NOMO-1 treated with dmso at 0.1 percent for 144 hours (cell line): ENCODE measurements at regions not wholly inside any gene's neighbourhood (a gene's known extent, or its start where the extent isn't known, plus 50 kb on each side); places are given as distances from the start of the nearest gene placed in this dataset.

Source experiments
- DNase-seq: peaks from one replicate; lab custom pipeline; 2025; ENCODE audit not compliant: unreplicated experiment; lab: John Stamatoyannopoulos, UW

DNA sequence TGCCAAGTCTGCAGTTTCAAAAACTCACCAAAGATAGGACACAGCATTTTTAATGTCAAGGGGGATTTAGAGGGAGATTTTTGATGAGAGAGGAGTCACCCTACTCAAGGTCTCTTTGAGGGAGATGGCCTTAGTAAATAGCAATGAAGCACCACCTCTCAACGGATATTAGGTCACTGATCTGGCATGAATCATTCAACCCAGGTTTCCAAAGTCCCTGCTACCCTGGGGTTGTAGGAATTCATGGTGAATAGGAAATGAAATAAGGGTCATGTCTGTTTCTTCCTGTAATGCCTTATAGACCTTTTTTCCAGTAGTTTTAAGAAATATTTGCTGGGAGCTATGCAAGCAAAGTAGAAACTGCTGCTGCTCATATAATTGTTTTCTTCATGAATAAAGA is 2154.9 kb downstream of the LRRC4C start:
- DNase-seq, result no peak

DNA sequence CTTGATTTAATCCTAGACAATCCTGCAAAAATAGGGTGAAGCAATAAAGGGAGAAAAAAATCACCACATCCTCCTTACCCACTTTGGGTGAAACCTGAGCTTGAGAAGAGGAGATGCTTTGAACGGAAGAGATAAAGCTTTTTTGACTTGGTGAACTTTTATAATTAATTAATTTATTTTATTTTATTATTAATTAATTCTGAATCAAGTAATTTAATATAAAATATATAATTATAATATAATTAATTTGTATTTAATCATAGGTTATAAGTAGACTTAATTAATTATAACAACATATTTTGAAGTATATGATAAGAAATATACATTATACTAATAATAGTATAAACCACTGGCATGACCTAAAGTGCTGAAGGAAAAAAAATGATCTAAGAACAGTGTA is 2164.8 kb downstream of the LRRC4C start:
- DNase-seq, result no peak

DNA sequence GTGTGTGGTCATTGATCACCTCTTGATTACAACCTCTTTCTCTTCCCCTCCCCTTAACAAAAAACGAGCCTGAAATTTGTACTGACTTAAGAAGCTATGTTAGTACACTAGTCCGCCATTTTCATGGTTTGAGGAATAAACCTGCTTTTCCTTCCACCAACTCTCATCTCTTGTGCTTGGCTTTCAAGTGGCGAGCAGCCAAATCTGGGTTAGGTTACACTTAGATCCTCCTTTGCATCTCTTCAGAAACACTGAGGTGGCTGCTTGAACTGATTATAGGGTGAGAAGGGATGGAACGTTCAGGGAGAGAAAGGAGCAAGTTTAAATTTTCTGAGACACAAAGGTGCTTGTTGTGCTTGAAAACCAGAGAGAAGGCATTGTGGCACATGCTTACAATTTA is 2171.4 kb downstream of the LRRC4C start:
- DNase-seq, result no peak

DNA sequence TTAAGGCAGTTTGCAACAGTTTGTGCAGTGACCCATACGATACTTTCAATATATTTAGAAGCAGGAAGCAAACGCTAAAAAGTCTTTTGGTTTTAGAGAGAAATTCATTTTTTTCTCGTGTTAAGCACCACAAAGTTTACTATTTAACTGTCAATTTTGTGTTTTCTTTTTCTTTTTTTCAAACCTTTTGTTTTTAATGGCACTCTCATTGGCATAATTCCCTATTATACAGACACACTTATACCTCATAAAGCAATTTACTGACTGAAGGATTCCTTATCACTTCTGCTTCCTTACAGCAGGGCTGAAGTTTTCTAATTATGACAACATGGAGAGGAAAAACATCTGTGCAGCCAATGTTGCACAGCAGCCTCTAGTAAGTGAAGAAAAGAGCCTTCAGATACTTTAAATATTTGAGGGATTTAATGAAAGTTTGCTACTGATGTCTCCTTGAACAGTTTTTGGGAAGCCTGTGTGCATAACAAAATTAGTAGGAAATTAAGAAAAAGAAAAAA is 2191.2 kb downstream of the LRRC4C start:
- DNase-seq, result no peak

DNA sequence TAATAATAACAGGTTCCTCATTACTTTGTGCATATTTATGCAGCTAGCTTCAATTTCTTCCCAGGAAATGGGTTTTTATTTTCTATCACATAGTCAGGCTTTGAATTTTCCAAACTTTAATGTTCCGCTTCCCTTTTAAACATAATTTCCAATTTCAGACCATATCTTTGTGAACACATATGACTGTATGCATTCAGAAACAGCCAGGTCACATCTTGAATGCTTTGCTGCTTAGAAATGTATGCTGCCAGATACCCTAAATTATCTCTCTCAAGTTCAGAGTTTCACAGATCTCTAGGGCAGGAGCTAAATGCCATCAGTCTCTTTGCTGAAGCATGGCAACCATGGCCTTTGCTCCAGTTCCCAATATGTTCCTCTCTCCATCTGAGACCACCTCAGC is 2203.8 kb downstream of the LRRC4C start:
- DNase-seq, result no peak

DNA sequence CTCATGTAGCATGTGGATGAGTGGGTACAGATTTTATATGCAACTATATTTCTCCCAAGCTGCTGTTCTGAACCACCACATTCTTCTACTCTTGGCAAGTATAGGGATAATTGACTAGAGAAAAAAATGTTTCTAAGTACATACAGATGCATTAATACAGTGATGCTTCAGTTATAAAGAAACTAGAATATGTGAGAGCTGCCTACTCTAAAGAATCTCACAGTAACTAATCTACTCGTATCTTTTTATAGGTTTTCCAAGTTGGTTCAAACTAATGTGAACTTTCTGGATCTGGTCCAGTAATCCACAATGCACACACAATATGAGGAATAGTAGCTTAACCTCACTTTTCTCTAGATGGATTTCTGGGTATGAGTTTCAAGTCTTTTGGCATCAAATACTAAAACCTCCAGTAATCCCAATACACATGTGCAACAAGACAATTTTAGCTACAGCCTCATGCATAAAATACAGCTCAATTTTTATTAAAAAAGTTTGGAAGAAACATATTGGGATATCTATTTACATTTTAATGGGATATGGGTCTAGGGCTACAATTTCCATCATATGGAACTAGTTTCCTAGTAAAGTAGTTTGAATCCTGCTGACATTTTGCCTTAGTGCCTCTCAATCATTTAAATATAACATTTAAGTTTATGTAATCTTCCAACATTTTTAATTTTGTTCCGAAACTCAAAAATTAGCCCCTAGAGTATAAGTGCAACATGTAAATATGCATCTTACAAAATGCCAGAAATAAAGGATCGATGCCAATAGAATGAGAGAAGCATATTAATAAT is 2209.7 kb downstream of the LRRC4C start:
- no peak for DNase-seq

DNA sequence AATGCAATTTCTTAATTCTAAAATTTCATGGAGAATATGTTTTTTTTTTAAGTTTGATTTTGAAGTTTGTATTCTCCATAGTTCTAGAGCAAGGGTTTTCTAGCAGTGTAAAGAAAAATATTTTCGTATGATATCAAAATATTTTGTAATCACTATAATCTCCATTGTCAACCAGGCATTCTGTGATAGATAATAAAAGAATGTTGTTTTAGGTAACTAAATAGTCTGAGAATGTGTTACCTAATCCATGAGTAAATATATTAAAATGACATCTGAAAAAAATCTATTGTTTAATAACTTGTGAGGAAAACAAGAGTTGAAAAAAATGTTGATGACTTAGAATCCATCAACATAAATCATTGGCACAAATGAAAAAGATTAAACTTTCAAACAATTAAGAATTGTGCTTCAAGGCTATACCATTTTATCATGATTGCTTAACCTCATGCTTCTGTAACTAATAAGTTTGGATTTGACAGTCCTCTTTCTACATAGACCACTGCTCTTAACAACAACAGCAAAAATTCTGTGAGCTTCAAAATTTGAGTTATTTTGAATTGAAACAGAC is 2211.8 kb downstream of the LRRC4C start:
- DNase-seq, result no peak

DNA sequence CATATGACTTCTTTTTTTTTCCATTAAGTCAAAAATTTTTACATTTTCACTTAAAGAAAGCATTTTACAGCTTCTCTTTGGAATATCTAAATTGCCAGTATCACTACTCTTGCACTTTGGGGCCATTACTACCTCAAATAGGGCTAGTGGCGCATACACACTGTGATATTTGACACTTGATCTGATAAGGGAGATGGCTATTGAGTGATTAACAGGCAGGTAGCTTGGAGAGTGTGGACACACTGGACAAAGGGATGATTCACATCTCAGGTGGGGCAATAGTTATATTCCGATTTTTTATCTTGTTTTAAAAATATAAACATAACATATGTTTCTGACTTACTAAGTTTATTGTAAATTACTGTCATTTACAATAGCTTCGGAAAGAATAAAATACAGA is 2219.9 kb downstream of the LRRC4C start:
- no peak for DNase-seq

DNA sequence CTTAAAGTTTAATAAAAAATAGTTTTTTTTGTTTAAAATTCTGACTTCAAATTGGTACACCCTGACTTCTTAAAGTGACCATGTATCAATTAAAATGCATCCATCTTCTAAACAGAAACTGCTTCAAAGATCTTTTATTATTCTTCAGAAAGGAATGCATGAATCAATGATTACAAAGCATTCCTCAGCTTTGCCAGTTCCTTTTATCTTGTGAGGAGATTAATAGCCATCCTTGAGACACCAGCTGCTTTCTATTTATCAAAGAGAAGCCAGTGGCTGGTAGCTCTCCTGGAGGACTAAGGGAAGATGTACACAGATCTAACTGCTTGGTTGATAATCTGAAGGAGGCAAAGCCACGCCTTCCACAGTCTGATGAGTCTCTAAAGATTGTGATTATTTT is 2222.5 kb downstream of the LRRC4C start:
- no peak for DNase-seq

DNA sequence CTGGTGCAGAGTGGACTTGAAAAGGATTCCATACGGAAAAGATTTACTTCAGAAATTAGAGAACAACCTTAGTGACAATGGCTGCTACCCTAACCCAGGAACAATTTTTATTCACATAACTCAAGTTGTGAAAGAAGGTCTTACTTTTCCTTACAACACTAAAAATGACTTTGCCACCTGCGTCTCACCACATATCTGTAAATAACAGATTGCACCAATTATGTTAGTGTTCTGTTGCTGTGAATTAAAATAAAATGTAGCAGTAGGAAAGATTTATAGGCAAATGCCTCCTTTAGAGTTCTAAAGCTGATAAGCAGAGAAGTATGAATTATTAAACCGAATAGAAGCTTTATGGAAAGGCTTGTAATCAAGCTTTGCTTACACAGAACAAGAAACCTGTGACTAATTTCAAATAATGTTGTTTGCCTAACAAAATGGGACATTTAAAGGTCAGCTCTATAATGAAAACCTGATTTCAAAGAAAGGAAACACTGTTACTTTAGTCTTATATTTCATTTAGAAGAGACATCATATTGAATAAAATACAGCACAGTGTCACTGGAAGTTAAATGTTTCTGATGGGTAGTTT is 2237.8 kb downstream of the LRRC4C start:
- no peak for DNase-seq

DNA sequence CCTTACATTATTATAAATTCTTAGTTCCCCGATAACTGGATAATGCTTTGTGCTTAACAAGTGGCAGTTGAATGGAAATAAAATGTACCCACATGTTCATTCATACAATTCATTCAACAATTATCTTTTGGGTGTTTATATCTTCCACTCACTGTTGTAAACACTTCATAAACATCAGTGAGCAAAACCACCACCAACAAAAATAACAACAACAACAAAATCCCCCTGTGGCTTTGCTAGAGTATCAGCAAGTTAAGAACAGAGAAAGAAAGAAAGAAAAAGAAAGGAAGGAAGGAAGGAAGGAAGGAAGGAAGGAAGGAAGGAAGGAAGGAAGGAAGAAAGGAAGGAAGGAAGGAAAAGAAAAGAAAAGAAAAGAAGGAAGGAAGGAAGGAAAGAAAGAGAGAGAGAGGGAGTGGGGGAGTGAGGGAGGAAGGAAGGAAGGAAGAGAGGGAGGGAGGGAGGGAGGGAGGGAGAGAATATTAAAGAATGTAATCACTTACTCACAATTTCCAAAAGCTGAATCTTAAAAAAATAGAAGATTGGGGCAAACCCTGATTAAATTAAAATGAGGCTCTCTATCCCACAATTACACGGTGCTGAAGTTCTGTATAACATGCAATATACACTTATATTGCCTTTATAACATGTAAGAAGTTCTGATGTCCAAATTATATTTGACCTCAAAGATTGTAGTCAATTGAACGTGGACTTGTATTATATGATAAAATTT is 2238.8 kb downstream of the LRRC4C start:
- DNase-seq, result no peak

DNA sequence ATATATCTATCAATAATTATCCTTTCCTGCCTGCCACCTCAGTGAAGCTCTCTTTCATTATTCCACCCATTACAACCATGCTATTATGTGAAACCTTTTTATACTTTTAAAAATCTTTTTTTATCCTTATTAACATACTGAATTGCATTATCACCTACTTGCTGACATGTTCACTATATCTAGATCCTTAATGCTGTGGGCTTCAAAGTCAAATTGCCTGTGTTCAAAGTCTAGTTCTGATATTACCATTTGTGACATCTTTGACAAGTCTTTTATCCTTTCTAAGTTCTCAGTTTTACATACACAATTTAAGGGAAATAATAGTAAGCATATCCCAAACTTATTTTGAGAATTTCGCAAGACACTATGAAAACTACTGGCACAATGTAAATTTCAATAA is 2239.4 kb downstream of the LRRC4C start:
- no peak for DNase-seq

DNA sequence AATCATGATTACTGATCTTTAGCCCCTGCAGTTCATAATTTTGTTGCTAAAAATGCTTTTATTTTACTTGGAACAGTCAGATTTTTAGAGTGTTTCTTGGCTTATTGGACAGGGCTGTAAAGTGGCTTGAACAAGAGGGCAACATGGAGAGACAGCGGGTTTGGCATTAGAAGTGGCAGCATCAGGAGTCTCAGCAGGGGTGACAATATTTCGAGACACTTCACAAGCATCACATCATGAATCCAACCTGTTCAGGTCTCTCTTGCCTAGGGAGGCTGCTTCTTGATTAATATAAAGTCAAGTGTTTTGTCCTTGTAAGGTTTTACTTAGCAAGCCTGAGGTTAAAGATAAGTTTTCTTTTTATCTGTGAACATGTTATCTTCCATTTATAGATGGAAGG is 2249.5 kb downstream of the LRRC4C start:
- no peak for DNase-seq

DNA sequence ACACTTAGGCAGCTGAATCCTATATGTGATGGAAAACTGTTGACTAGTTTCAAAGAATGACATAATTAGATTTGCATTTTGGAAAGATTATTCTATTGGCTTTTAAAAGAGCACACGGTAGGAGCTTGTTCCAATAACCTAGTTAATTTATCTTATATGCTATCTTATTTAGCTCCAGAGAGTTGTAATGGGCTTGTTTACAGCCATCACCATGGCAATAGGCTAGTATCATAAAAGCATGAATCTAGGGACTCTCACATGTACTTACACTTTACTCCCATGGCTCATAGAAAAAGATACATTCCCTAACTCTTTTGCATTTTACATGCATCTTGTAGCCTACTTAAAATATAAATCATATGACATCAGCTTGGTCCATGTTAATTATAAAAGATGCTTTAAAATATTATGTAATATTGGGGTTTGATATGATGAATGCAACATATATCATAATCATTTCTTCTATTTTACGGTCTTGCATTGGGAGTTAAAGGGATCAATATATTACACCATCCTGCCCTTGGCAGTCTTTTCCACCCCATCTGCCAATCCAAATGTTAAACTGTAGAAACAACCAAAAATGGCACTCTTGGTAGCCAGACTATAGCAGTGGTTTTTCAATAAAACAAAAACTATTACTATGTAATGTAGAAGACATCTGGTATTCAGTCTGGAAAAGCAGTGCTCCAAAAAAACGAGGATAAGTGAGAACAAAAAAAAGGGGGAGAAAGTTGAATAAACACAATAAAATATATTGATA is 2254.0 kb downstream of the LRRC4C start:
- no peak for DNase-seq

DNA sequence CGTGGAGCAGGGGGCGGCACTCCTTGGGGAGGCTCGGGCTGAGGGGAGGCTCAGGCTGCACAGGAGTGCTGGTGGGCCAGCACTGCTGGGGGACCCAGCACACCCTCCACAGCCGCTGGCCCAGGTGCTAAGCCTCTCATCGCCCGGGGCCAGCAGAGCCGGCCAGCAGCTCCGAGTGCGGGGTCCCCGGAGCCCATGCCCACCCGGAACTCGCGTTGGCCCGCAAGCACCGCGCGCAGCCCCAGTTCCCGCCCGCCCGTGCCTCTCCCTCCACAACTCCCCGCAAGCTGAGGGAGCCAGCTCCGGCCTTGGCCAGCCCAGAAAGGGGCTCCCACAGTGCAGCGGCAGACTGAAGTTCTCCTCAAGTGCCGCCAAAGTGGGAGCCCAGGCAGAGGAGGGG is 2266.8 kb downstream of the LRRC4C start:
- no peak for DNase-seq

DNA sequence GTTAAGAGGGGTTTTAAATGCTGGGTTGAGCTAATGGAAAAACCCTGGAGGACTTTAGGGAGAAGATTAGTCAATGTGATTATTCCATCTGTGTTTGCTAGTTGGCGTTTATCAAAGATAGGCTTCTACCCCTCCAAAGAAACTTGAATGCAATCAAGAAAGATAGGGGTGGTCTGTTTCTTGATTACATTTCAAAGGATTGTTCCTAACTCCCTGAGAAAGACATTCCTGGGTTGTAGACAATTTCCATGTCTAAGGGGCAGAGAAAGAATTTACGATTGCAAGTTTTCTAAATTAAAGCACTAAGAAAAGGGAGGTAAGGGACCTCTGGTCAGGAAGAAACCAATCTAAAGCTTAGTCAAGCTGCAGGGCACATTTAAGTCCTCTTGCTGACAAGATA is 2268.7 kb downstream of the LRRC4C start:
- DNase-seq, result no peak

DNA sequence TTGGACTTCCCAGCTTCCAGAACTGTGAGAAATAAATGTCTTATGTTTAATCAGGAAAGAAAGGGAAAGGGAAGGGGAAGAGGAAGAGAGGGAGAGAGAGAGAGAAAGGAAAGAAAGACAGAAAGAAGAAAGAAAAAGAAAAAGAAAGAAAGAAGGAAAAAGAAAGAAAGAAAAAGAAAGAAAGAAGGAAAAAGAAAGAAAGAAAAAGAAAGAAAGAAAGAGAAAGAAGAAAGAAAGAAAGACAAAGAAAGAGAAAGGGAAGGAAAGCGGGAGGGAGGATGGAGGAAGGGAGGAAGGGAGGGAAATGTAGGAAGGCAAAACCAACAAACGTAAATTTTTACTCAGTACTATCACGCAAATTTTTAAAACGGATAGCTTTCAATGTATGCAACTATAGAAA is 2281.8 kb downstream of the LRRC4C start:
- DNase-seq, result no peak

DNA sequence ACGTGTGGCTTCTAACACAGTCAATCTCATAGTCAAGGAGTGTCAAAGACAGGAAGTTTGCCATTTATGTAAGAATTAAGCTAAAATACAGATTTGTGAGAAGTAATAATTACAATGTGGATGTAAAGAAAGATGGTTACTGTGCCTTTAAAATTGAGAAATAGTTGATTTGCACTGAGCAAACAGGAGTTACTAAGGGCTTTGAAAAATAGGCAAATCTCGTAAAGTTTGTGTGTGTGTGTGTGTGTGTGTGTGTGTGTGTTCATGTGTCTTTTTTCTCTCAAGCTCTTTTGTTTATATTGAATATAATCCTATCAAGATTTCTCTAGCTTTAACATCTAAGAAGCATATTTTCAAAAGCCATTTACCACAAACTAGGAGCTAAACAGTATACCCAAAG is 2284.5 kb downstream of the LRRC4C start:
- no peak for DNase-seq

DNA sequence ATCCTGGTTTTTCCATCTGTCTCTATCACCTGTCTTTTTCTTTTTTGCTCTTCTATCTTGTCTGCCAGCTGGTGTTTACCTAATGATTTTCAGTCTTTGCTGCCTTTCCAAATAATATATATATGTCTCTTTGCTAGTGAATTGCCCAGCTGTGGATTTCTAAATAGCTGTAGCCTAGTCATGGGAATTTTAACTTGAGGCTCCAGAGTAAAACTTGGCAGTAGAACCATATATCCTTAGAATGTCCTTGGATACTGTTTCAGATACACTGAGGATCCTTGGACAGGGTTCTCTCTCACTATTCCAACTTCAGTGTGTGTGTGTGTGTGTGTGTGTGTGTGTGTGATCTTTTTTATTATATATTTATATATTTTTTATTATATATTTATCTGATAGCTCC is 2285.3 kb downstream of the LRRC4C start:
- no peak for DNase-seq

DNA sequence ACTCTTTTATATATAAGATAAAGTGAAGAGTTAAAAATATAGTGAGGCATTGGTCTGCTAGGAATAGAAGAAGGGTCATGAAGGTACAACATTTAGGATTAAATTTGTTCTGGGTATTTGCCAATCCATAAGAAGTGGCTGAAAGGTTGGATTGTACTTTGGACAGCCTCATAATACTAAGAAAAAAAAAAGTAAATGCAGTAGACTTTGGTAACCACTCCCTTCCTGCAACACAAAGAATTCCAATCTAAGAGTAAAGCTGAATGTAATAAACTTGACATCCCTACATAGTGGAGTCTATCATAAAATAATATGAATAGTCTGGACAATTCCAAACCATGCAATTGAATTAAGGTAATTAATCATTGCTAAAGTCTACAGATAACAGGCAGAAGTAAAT is 2294.4 kb downstream of the LRRC4C start:
- no peak for DNase-seq

DNA sequence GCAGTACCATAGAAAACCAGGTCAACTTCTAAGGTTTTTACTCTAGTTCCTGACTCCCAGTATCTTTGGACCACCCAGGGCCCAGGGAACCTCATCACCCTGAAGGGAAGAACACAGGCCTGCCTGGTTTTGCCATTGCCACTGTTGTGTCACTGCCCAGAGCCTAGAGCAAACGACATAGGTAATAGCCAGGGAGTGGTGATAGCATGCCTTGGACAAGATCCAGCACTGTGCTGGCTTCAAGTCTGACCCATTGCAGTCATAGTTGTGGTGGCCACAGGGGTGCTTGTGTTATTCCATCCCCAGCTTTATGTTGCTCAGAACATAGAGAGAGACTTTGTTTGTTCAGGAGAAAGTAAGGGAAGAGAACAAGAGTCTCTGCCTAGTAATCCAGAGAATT is 2310.2 kb downstream of the LRRC4C start:
- DNase-seq, result no peak
